ENCODE measurements at regions not wholly inside any gene's neighbourhood (a gene's known extent, or its start where the extent isn't known, plus 50 kb on each side); places are given as distances from the start of the nearest gene placed in this dataset.

- no peak for TF ChIP-seq OSR1 (CRISPR knock-in tag; IDR thresholded peaks at IDR 0.05)
- no peak for TF ChIP-seq ZFP30 (CRISPR knock-in tag; IDR thresholded peaks at IDR 0.05)
- no peak for TF ChIP-seq PATZ1 (CRISPR knock-in tag; IDR thresholded peaks at IDR 0.05; ENCODE audit: borderline replicate concordance)
- no peak for TF ChIP-seq ZNF70 (CRISPR knock-in tag; IDR thresholded peaks at IDR 0.05)
- TF ChIP-seq ISL1 (CRISPR knock-in tag; IDR thresholded peaks at IDR 0.05) = peak; percentile 83
- no peak for TF ChIP-seq TOX (CRISPR knock-in tag; IDR thresholded peaks at IDR 0.05; ENCODE audit: borderline replicate concordance)
- ATAC-seq = no peak
These were observed 351.0 kb downstream of the ANKRD7 start for GRCh38 chr7:118575393-118575948.

GRCh38 chr7:118580743-118581382, 356.4 kb downstream of the ANKRD7 start:
- TF ChIP-seq ZNF70 (CRISPR knock-in tag; IDR thresholded peaks at IDR 0.05) (no peak), CSRNP3 (CRISPR knock-in tag; IDR thresholded peaks at IDR 0.05) (no peak), RARB (CRISPR knock-in tag; IDR thresholded peaks at IDR 0.05) (no peak), BACH2 (CRISPR knock-in tag; IDR thresholded peaks at IDR 0.05; ENCODE audit: borderline replicate concordance) (no peak), CSDC2 (CRISPR knock-in tag; IDR thresholded peaks at IDR 0.05) (no peak), PATZ1 (CRISPR knock-in tag; IDR thresholded peaks at IDR 0.05; ENCODE audit: borderline replicate concordance) (no peak), ZFP3 (CRISPR knock-in tag; IDR thresholded peaks at IDR 0.05) (no peak), ZNF8 (CRISPR knock-in tag; IDR thresholded peaks at IDR 0.05) (no peak), TOX (CRISPR knock-in tag; IDR thresholded peaks at IDR 0.05; ENCODE audit: borderline replicate concordance) (no peak), PPARA (CRISPR knock-in tag; IDR thresholded peaks at IDR 0.05; ENCODE audit: borderline replicate concordance) (no peak), CREB5 (CRISPR knock-in tag; IDR thresholded peaks at IDR 0.05; ENCODE audit: low read depth) (no peak)
- ATAC-seq = no peak

- TF ChIP-seq POU6F1 (CRISPR knock-in tag; IDR thresholded peaks at IDR 0.05; ENCODE audit: borderline replicate concordance, low read depth) (no peak), ZNF565 (CRISPR knock-in tag; conservative IDR thresholded peaks at IDR 0.05; ENCODE audit: low read depth) (no peak), ZC3H10 (CRISPR knock-in tag; IDR thresholded peaks at IDR 0.05) (no peak), PPARA (CRISPR knock-in tag; IDR thresholded peaks at IDR 0.05; ENCODE audit: borderline replicate concordance) (no peak), ARNTL (CRISPR knock-in tag; IDR thresholded peaks at IDR 0.05; ENCODE audit: borderline replicate concordance, low read depth) (no peak), BACH2 (CRISPR knock-in tag; IDR thresholded peaks at IDR 0.05; ENCODE audit: borderline replicate concordance) (no peak), ZNF70 (CRISPR knock-in tag; IDR thresholded peaks at IDR 0.05) (no peak), ISL1 (CRISPR knock-in tag; IDR thresholded peaks at IDR 0.05) (no peak), TSHZ2 (CRISPR knock-in tag; IDR thresholded peaks at IDR 0.05) (no peak), ESRRG (CRISPR knock-in tag; IDR thresholded peaks at IDR 0.05) (no peak), SNAI2 (CRISPR knock-in tag; IDR thresholded peaks at IDR 0.05) (no peak), TOX (CRISPR knock-in tag; IDR thresholded peaks at IDR 0.05; ENCODE audit: borderline replicate concordance) (no peak), ZFP3 (CRISPR knock-in tag; IDR thresholded peaks at IDR 0.05) (no peak), PATZ1 (CRISPR knock-in tag; IDR thresholded peaks at IDR 0.05; ENCODE audit: borderline replicate concordance) (no peak), CREB5 (CRISPR knock-in tag; IDR thresholded peaks at IDR 0.05; ENCODE audit: low read depth) (no peak)
- no peak for ATAC-seq
These were observed 359.1 kb downstream of the ANKRD7 start for GRCh38 chr7:118583641-118584040.

Measured in SK-N-SH treated with all-trans-retinoic acid at 6 μM for 48 hours (cell line).